HG03460 (cell line): ENCODE measurements at regions not wholly inside any gene's neighbourhood (a gene's known extent, or its start where the extent isn't known, plus 50 kb on each side); places are given as distances from the start of the nearest gene placed in this dataset.
"Not testable (repeated sequence)": the region's sequence is repeated elsewhere in the genome, so short reads cannot be mapped to it uniquely, and the experiment has no call there.

ENCODE experiments used
- ATAC-seq: cut with Tn5 transposase; IDR thresholded peaks from one replicate; pipeline ENCODE4 v1.9.1; 2021; ENCODE audit not compliant: unreplicated experiment

GRCh38 chr11:129726179-129726578, 89.5 kb upstream of the TMEM45B start:
- no peak for ATAC-seq

- no peak for ATAC-seq
Measured at GRCh38 chr11:129728581-129728980, 87.1 kb upstream of the TMEM45B start.

- no peak for ATAC-seq
Measured at GRCh38 chr11:129729216-129729615, 86.4 kb upstream of the TMEM45B start.

- no peak for ATAC-seq
Measured at GRCh38 chr11:129729823-129730222, 85.8 kb upstream of the TMEM45B start.

DNA sequence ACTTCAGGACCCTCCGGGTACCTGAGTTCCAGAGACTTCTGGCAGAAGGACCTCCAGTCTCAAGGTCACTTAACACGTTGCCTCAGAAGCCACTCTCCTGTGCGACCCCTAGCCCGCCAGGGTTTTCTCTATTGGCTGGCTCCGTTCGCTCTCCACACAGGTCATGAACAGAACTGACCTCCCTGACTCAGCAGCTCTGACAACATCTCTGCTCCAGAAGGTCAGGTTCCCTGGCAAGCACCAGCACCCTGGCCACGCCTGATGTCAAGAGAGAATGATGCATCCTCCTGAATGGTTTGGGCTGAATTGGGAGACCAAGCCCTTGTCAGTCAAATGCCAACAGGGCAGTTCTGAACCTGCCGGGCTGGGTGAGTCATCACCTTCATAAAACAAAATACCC, 84.3 kb upstream of the TMEM45B start:
- no peak for ATAC-seq

DNA sequence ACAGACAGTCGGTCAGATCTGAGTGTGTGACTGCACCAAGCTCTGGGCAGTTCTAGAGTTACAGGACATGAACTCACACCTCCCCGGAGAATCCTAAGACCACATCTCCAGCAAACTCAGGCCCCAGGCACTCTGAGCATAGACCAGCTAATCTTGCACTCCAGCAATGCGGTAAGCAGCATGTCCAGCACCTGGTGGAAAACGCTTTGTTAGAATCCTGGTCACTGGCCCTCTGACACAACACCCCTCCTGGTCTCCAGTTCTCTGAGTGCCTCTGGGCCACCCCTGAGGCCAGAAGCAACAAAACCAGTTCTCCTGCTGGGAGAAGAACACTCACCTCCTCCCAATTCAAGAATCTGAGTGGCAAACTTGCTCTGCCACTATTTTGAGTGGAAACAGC, 82.7 kb upstream of the TMEM45B start:
- no peak for ATAC-seq

DNA sequence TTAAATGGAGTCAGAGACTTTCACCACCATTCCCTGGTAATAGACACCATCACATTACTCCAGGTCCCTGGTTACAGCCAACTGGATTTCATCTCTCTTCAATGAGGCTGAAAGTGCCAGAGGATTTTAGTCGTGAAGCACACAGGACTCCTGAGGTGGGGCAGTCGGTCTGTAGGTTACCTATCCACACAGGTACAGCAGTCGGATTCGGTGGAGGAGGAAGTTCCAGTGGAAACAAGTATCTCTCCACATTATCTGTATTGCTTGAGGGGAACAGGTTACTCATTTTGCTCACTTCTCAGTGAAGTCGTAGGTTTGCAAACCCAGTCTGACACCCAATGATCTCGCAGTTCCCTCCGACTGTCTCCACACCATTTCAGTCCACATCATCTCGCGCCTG, 82.3 kb upstream of the TMEM45B start:
- ATAC-seq = no peak

GRCh38 chr11:129733981-129734380, 81.7 kb upstream of the TMEM45B start:
- no peak for ATAC-seq

DNA sequence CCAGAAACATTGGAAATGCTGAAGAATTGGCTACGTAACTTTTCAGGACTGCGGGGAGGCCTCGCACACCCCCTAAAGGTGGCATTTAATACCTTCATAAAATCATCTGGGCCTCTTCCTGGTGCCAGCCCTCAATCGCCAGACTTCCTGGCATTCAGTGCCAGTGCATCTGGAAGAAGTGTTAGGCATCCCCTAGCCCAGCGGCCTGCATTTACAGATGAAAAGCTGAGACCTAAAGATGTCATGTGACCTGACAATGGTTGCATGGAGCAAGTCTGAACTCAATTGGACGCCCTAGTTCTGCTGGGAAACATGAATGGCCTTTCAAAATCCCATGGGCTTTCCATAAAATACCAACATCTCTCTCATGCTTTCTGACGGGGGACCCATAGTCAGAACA, 81.0 kb upstream of the TMEM45B start:
- ATAC-seq = no peak

DNA sequence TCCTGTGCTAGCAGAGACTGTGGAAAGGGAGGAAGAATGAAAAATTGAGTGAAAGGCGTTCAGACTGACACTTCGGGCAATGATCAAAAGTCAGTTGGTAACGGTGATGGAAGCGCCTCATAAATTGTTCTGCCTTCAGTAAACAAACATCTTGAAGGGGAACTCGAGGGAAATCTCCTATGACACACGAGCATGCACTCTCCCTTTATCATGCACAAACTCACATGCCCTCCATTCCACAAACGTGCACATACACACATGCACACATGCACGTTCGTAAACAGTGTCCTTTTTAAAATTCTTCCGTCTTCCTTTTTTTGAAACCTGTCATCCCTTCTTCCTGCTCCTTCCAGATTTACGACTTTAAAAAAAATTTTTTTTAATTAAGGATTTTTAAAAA, 77.8 kb upstream of the TMEM45B start:
- ATAC-seq = no peak

DNA sequence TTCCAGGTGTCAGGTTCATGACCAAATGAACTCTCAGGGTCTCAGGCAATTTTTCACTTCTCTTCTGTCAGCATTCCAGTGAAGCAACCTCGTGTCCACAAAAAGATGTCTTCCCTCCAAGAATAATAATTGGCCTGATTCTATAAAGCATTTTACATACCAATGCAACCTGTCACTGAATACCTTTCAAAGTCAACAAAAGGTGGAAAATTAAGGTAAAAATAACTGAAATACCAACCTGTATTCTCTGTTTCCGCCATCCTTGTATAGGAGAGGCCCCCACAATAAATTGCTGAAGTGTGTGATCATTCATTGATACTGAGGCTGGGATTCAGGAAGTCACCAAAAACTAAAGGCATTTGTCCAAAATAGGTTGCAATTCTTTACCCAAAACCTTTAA, 77.4 kb upstream of the TMEM45B start:
- no peak for ATAC-seq

GRCh38 chr11:129739339-129739738, 76.3 kb upstream of the TMEM45B start:
- no peak for ATAC-seq

GRCh38 chr11:129740125-129740719, 75.4 kb upstream of the TMEM45B start:
- no peak for ATAC-seq

DNA sequence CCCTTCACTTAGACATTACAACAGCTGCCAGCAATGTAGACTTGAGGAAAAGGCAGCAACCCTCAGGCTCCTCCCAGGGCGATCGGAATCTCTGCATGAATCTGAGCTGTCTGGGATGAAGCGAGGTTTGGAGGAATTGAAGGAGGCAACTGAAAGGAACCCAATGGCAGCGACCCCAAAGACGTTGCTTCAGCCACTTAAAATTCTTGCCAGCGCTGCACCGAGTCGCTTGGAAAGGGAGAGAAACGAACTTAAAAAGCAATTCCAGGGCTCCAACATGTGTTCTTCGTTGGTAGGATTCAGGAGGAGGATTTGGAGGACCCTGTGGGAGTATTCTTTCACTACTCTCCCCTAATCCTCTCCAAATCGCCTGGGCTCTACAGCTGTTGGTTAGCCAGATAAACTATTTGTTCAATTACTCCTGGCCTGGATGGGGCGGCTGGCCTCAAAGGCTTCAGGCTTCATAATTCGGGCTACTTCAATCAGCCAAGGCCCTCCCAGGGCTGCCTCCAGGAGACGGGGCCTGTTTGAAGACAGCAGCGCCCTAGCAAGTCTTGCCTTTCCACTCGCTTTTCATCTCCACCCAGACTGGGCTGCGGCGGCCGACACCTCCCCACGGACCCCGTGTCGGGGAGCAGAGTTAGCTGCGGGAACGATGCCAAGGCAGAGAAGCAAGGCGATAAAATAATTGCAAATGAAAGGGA, 72.4 kb upstream of the TMEM45B start:
- no peak for ATAC-seq

- no peak for ATAC-seq
Measured at GRCh38 chr11:129747071-129747470, 68.6 kb upstream of the TMEM45B start.

DNA sequence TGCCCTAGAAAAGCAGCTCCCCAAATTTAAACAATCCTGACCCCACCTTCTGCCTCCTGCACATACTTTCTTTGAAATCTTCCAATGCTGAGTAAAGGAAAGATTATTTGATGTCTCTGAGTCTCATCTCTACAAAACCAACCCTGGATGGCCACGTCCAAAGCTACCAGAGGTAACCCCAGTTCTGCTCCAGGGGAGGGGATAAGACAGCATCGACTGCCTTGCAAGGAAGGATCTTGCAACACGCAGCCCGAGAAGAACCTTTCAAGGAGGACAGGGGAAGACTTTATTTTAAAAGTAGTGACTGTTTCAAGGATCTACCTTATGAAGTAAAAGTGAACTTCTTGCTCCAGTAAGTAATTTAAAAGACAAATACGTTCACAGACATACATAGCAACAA, 66.5 kb upstream of the TMEM45B start:
- no peak for ATAC-seq

DNA sequence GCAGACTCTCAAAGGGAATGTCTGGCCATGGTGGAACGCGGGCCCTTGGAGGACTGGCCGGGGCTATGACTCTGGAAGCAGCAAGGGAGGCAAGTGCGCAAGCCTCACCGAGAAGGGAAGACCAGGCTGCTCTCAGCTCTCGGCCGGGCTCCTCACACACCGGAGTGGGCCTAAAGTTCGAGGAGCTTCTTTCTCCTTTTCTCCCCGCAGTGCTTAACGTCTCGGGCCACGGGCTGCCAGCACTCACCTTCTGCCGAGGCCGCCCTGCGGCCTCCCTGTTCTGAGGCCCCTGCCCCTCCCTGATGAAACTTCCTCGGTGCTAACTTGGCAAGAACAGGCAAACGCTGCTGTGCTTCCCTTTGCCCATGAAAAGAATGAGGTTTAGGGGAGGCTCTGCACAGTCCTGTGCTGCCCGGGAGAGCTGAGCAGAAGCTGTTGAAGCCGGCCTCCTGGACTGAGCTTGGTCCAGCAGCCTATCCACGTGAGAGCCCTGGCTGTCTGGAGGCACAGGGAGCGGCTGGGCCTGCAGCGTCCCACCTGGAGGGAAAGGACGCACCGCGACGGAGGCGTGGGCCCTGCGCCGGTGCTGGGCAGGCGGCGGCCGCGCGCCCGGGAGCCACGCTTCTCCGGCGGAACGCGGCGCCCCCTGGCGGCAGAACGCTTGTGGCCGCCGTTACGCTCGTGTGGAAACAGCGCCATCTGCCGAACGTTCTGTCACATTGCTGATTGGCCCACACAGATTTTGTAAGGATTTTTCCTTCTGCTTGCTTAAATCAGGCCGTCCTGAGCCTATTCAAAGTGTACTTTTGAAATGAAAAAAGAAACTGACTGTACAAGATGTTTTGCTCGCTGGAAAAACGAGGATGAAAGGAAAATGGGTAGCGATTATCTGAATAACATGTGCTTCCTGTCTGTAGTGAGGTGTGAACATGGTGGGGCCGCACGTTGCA, 65.0 kb upstream of the TMEM45B start:
- ATAC-seq = peak; percentile 95

- no peak for ATAC-seq
Measured at GRCh38 chr11:129751511-129751910, 64.1 kb upstream of the TMEM45B start.

DNA sequence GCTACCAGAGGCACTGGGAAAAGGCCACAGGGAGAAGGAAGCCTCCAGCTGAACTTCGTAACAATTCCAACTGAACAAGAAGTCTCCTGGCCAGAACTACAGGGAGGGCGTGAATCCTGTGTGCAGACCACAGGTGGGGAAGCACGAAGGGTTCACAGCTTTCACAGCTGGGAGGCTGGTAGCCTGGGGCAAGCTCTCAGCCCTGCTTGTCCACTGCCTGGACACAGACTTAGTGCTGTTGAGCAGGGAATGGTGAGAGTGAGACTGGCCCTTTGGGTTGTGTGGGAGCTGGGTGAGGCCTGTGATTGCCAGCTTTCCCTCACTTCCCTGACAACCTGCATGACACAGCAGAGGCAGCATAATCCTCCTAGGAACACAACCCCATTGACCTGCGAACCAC, 52.1 kb upstream of the TMEM45B start:
- ATAC-seq = not testable (repeated sequence)

DNA sequence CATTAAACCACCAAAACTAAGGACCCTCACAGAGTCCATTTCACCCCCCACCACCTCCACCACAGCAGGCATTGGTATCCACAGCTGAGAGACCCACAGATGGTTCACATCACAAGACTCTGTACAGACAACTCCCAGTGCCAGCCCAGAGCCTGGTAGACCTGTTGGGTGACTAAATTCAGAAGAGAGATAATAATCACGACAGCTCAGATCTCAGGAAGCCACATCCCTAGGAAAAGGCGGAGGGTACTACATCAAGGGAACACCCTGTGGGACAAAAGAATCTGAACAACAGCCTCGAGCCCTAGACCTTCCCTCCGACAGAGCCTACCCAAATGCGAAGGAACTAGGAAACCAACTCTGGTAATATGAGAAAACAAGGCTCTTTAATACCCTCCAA, 51.4 kb upstream of the TMEM45B start:
- not testable (repeated sequence) for ATAC-seq
